HCT116 (cell line): ENCODE measurements at regions not wholly inside any gene's neighbourhood (a gene's known extent, or its start where the extent isn't known, plus 50 kb on each side); places are given as distances from the start of the nearest gene placed in this dataset.

Experiments
- ATF3 ChIP-seq: IDR thresholded peaks from 2 replicates; pipeline ENCODE4 v1.6.1; 2012
- CTCF ChIP-seq, 3 experiments: fragments of 200-600 bp in 1 of 3; sonication (generic) in 1 of 3; IDR thresholded peaks in 2 of 3; conservative IDR thresholded peaks in 1 of 3; 2 replicates each; pipeline ENCODE4 v1.5.1; 2012 to 2017; ENCODE audit warnings: low read depth in 2 of 3, low read length in 2 of 3, antibody characterized with exemption in 1 of 3, borderline replicate concordance in 1 of 3, control low read depth in 1 of 3, mild to moderate bottlenecking in 1 of 3, mixed read lengths in 1 of 3, mixed run types in 1 of 3, moderate library complexity in 1 of 3; ENCODE audit not compliant: insufficient read depth in 1 of 3
- EZH2 ChIP-seq: fragments of 200-600 bp; sonication (generic); IDR thresholded peaks from 2 replicates; pipeline ENCODE4 v1.6.1; 2017; ENCODE audit warnings: antibody characterized with exemption, mixed run types
- POLR2A ChIP-seq: IDR thresholded peaks from 2 replicates; pipeline ENCODE4 v1.7.0; 2011; ENCODE audit warnings: borderline replicate concordance; ENCODE audit not compliant: insufficient read depth, insufficient read length; ENCODE audit errors: extremely low read depth
- POLR2AphosphoS5 ChIP-seq: IDR thresholded peaks from 2 replicates; pipeline ENCODE4 v1.6.1; 2011; ENCODE audit warnings: mild to moderate bottlenecking, low read depth, low read length, moderate library complexity
- SIN3A ChIP-seq: IDR thresholded peaks from 2 replicates; pipeline ENCODE4 v1.6.1; 2012; ENCODE audit warnings: low read depth
- TCF7L2 ChIP-seq: IDR thresholded peaks from 2 replicates; pipeline ENCODE4 v1.7.0; 2011; ENCODE audit warnings: borderline replicate concordance, inconsistent platforms; ENCODE audit not compliant: insufficient read depth, insufficient read length; ENCODE audit errors: extremely low read depth
- ZFX ChIP-seq: fragments of 450-650 bp; IDR thresholded peaks from 2 replicates; pipeline ENCODE4 v1.6.1; 2017
- ZNF274 ChIP-seq: fragments of 200-500 bp; sonication (Bioruptor generic); IDR thresholded peaks from 2 replicates; pipeline ENCODE4 v1.6.1; 2014; ENCODE audit warnings: mild to moderate bottlenecking, low read depth, low read length, inconsistent platforms

DNA sequence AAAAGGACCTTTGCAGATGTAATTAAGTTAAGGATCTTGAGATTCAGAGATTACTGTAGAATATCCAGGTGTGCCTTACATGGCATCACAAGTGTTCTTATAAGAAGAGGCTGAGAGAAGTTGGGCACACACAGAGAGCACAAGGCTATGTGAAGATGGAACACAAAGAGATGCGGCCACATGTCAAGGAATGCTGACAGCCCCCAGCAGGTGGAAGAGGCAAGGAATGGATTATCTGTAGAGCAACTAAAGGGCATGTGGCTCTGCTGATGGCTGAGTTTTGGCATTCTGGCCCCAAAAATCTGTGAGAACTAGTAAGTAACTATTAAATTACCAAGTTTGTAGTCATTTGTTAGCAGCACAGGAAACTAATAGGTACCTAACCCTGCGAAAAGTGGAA is 640.7 kb upstream of the PCDH15 start:
- TF ChIP-seq CTCF (IDR thresholded peaks at IDR 0.05 in 2 of 3, conservative IDR thresholded peaks at IDR 0.05 in 1 of 3; ENCODE audit: borderline replicate concordance in 1 of 3, insufficient read depth in 1 of 3, low read depth in 2 of 3, low read length in 2 of 3), result no peak
- TF ChIP-seq ATF3, result no peak
- no peak for TF ChIP-seq POLR2AphosphoS5
- TF ChIP-seq EZH2, result no peak
- TF ChIP-seq ZNF274, result no peak
- no peak for TF ChIP-seq POLR2A
- TF ChIP-seq ZFX, result no peak
- no peak for TF ChIP-seq TCF7L2
- no peak for TF ChIP-seq SIN3A
